ENCODE measurements at regions not wholly inside any gene's neighbourhood (a gene's known extent, or its start where the extent isn't known, plus 50 kb on each side); places are given as distances from the start of the nearest gene placed in this dataset.

DNA sequence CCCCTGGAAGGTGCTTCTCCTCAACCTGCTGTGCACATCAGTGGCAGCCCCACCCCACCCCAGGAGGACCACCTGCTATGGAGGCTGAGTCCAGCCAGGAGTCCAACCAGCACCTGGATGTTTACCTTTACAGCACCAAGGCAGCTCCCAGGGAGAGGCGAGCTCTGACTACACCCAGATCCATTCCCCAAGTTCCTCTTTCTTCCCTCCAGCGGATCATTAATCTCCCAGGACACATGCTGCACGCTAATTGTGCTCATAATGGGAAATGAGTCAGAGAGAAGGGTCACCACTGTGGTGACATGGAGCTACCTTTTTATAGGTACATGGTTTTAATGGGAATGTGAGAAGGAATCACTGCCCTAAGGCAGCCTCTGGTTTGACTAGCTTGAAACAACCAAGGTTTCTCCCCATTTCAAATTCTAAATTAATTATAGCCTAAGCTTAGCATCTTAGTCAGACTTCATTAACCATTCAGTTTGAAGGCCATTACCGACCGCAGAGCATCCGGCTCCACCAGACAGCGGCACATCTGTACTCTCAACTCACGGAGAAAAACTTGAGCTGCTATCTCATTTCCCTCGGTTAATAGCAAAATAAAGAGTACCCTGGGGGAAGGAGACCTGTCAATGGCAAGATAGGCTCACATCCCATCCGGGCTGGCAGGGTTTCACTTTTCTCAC is 173.1 kb upstream of the GALNT2 start:
- Histone ChIP-seq H3K4me1 (peaks cover 0 to 4% (median 0%) of the 10 kb centered on the region in 4 donors), H3K9me3 (no peaks in the 10 kb centered on the region), H3K27ac (no peak overlapping the region), H3K27me3 (peaks cover 6% of the 10 kb centered on the region), H3K4me3 (no peak overlapping the region), H3K36me3 (no peaks in the 10 kb centered on the region)
- DNase-seq: no peak
- in situ Hi-C loops (cut with MboI; ENCODE audit: low pct_ligation_motif_present in 1 of 4, low pct_unique_long_range_greater_than_20kb in 1 of 4, low sequenced_read_pairs in 3 of 4) (no loop called here), intact Hi-C loops (cut with DNase I; ENCODE audit: low total_unique reads) (no loop called here)
- WGBS, 2 donors (ENCODE audit: low coverage in 1 of 2): 70 to 84% methylated on average over 2 to 10 of the region's 10 CpGs
- TF ChIP-seq EP300 (IDR thresholded peaks at IDR 0.05; ENCODE audit: low read depth): no peak
- no peak for TF ChIP-seq POLR2A (IDR thresholded peaks at IDR 0.05)
- no peak for TF ChIP-seq POLR2AphosphoS5 (IDR thresholded peaks at IDR 0.05)
- TF ChIP-seq, protein P1, sequence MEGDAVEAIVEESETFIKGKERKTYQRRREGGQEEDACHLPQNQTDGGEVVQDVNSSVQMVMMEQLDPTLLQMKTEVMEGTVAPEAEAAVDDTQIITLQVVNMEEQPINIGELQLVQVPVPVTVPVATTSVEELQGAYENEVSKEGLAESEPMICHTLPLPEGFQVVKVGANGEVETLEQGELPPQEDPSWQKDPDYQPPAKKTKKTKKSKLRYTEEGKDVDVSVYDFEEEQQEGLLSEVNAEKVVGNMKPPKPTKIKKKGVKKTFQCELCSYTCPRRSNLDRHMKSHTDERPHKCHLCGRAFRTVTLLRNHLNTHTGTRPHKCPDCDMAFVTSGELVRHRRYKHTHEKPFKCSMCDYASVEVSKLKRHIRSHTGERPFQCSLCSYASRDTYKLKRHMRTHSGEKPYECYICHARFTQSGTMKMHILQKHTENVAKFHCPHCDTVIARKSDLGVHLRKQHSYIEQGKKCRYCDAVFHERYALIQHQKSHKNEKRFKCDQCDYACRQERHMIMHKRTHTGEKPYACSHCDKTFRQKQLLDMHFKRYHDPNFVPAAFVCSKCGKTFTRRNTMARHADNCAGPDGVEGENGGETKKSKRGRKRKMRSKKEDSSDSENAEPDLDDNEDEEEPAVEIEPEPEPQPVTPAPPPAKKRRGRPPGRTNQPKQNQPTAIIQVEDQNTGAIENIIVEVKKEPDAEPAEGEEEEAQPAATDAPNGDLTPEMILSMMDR (IDR thresholded peaks at IDR 0.05): no peak

DNA sequence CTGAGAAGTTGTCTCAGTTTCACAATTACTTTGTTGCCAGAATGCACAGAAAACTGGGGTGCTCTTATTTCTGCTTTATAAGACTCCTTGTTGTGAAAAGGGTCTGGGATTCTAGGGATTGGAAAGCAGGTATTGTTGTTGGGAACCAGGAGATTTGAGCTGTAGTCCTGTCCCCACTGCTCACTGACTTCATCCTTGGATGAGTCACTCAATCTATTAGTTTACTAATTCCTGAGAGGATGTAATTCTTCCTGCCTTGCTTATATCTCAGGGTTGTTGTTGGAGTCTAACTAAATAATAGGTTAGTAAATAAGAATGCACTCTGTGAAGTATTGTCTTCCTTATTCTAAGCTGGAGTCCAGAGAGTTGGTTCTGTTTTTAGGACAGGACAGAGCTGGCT is 172.5 kb upstream of the GALNT2 start:
- H3K4me3 ChIP-seq: no peak overlapping the region
- H3K36me3 ChIP-seq: no peaks in the 10 kb centered on the region
- peaks cover 0 to 4% (median 0%) of the 10 kb centered on the region in 4 donors for H3K4me1 ChIP-seq
- no peaks in the 10 kb centered on the region for H3K9me3 ChIP-seq
- in situ Hi-C loops (cut with MboI; ENCODE audit: low pct_ligation_motif_present in 1 of 4, low pct_unique_long_range_greater_than_20kb in 1 of 4, low sequenced_read_pairs in 3 of 4) (no loop called here), intact Hi-C loops (cut with DNase I; ENCODE audit: low total_unique reads) (no loop called here)
- H3K27ac ChIP-seq: no peak overlapping the region
- H3K27me3 ChIP-seq: peaks cover 8% of the 10 kb centered on the region
- TF ChIP-seq POLR2A (IDR thresholded peaks at IDR 0.05): no peak
- TF ChIP-seq, protein P1 (IDR thresholded peaks at IDR 0.05): no peak
- TF ChIP-seq EP300 (IDR thresholded peaks at IDR 0.05; ENCODE audit: low read depth): no peak
- no peak for TF ChIP-seq POLR2AphosphoS5 (IDR thresholded peaks at IDR 0.05)
- DNase-seq: no peak

DNA sequence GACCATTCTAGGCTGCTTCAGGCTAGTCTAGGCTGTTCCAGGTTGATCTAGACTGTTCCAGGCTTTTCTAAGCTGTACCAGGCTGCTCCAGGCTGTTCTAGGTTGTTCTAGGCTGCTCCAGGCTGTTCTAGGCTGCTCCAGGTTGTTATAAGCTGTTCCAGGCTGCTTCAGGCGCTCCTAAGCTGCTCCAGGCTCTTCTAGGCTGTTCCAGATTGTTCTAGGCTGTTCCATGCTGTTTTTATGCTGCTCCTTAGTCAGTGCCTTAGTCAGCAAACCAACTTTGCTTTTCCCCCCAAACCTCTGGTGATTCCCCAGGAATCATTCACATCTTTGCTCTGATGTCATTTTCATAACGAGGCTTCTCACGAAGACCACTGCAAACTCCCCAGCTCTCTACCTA is 171.4 kb upstream of the GALNT2 start:
- WGBS, 2 donors (ENCODE audit: low coverage in 1 of 2): 76 to 83% methylated on average over 3 of the region's 3 CpGs
- no peak for DNase-seq
- TF ChIP-seq POLR2AphosphoS5 (IDR thresholded peaks at IDR 0.05) (no peak), POLR2A (IDR thresholded peaks at IDR 0.05) (no peak), EP300 (IDR thresholded peaks at IDR 0.05; ENCODE audit: low read depth) (no peak)
- TF ChIP-seq, protein P1 (IDR thresholded peaks at IDR 0.05): no peak
- Histone ChIP-seq H3K4me3 (no peak overlapping the region), H3K27me3 (peaks cover 8% of the 10 kb centered on the region), H3K4me1 (peaks cover 0 to 4% (median 0%) of the 10 kb centered on the region in 4 donors), H3K36me3 (no peaks in the 10 kb centered on the region), H3K9me3 (no peaks in the 10 kb centered on the region), H3K27ac (no peak overlapping the region)
- intact Hi-C loops (cut with DNase I; ENCODE audit: low total_unique reads): no loop called here
- in situ Hi-C loops (cut with MboI; ENCODE audit: low pct_ligation_motif_present in 1 of 4, low pct_unique_long_range_greater_than_20kb in 1 of 4, low sequenced_read_pairs in 3 of 4): no loop called here

DNA sequence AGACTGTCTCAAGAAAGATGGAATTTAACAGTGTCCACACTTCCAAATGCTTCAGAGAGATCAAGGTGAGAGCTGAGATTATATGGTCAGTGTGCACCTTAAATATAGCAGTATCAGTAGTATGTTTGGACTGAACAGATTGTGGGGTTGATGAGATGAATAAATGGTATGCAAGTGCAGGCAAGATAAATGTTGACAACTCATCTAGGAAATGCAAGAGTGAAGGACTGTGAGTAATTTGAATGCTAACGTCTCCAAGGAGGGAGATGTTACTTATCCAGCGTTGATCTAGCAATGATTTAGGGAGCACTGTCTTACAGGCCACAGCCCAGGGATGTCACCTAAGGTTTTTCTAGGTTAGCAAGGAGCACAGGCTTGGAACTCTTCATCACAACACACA is 170.7 kb upstream of the GALNT2 start:
- TF ChIP-seq, protein P1 (IDR thresholded peaks at IDR 0.05): no peak
- TF ChIP-seq POLR2AphosphoS5 (IDR thresholded peaks at IDR 0.05) (no peak), EP300 (IDR thresholded peaks at IDR 0.05; ENCODE audit: low read depth) (no peak), POLR2A (IDR thresholded peaks at IDR 0.05) (no peak)
- H3K4me1 ChIP-seq: peaks cover 0 to 4% (median 0%) of the 10 kb centered on the region in 4 donors
- H3K4me3 ChIP-seq: no peak overlapping the region
- no peaks in the 10 kb centered on the region for H3K36me3 ChIP-seq
- WGBS, 2 donors (ENCODE audit: low coverage in 1 of 2): 54 to 78% methylated on average over 2 of the region's 2 CpGs
- no peak for DNase-seq
- H3K9me3 ChIP-seq: no peaks in the 10 kb centered on the region
- in situ Hi-C loops (cut with MboI; ENCODE audit: low pct_ligation_motif_present in 1 of 4, low pct_unique_long_range_greater_than_20kb in 1 of 4, low sequenced_read_pairs in 3 of 4): no loop called here
- H3K27ac ChIP-seq: no peak overlapping the region
- intact Hi-C loops (cut with DNase I; ENCODE audit: low total_unique reads): no loop called here
- H3K27me3 ChIP-seq: peaks cover 8% of the 10 kb centered on the region
